ENCODE measurements at regions not wholly inside any gene's neighbourhood (a gene's known extent, or its start where the extent isn't known, plus 50 kb on each side); places are given as distances from the start of the nearest gene placed in this dataset.

GRCh38 chr1:90650401-90650800 is 66.7 kb downstream of the BARHL2 start:
- TF ChIP-seq, protein P1, sequence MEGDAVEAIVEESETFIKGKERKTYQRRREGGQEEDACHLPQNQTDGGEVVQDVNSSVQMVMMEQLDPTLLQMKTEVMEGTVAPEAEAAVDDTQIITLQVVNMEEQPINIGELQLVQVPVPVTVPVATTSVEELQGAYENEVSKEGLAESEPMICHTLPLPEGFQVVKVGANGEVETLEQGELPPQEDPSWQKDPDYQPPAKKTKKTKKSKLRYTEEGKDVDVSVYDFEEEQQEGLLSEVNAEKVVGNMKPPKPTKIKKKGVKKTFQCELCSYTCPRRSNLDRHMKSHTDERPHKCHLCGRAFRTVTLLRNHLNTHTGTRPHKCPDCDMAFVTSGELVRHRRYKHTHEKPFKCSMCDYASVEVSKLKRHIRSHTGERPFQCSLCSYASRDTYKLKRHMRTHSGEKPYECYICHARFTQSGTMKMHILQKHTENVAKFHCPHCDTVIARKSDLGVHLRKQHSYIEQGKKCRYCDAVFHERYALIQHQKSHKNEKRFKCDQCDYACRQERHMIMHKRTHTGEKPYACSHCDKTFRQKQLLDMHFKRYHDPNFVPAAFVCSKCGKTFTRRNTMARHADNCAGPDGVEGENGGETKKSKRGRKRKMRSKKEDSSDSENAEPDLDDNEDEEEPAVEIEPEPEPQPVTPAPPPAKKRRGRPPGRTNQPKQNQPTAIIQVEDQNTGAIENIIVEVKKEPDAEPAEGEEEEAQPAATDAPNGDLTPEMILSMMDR (conservative IDR thresholded peaks at IDR 0.05; ENCODE audit: low read depth, low read length), result no peak
- no peak overlapping the region for H3K4me3 ChIP-seq (ENCODE audit: low read depth, low read length)

DNA sequence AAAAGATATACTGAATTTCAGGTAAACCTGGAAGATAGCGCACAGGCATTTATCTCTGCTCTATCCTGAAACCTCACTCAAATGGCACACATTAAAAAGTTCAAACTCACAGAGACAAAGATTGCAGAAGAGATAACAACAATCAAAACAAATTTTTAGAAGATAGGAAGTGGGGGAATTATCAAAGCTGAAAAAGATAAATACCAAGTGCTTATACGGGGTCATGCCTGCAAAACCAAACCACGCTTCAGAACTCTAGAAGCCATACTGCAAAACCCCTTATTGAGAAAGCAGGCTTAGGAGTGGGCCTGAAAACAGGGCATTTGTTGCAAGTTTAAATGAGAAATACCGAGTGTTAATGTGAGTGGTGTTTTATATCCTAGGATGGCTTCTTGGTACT is 76.8 kb downstream of the BARHL2 start:
- TF ChIP-seq, protein P1 (conservative IDR thresholded peaks at IDR 0.05; ENCODE audit: low read depth, low read length), result no peak
- H3K4me3 ChIP-seq (ENCODE audit: low read depth, low read length), result no peak overlapping the region

More at GRCh38 chr1:90650401-90650800, 66.7 kb downstream of the BARHL2 start:
- DNase-seq (ENCODE audit: low read depth), result no peak

GRCh38 chr1:90622666-90623065 is 94.4 kb downstream of the BARHL2 start:
- TF ChIP-seq, protein P1 (conservative IDR thresholded peaks at IDR 0.05; ENCODE audit: low read depth, low read length), result no peak
- DNase-seq (ENCODE audit: low read depth), result no peak

More for the DNA sequence above, 76.8 kb downstream of the BARHL2 start:
- no peak for DNase-seq (ENCODE audit: low read depth)

DNA sequence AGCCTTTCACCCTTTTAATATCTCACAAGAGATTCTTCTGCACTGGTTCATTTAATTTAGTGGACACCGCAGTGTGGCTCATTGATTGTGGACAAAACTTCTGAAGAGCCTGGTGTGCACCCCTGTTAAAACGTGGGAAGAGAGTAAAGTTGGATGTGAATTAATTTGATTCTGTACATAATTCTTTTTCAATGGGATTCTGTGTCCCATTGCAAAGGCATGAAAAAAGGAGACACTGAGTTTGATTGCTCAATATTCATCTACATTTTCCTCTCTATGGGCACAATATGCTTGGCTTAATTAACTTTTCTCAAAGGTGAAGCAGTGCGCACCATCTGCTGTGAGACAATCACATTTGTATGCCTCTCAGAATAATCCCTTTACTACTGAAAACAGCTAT is 95.1 kb downstream of the BARHL2 start:
- no peak for DNase-seq (ENCODE audit: low read depth)
- no peak overlapping the region for H3K4me3 ChIP-seq (ENCODE audit: low read depth, low read length)
- TF ChIP-seq, protein P1 (conservative IDR thresholded peaks at IDR 0.05; ENCODE audit: low read depth, low read length), result no peak

More at GRCh38 chr1:90622666-90623065, 94.4 kb downstream of the BARHL2 start:
- H3K4me3 ChIP-seq (ENCODE audit: low read depth, low read length), result no peak overlapping the region

GRCh38 chr1:90616395-90616794 is 100.7 kb downstream of the BARHL2 start:
- TF ChIP-seq, protein P1 (conservative IDR thresholded peaks at IDR 0.05; ENCODE audit: low read depth, low read length), result peak; percentile 49
- DNase-seq (ENCODE audit: low read depth), result no peak
- no peak overlapping the region for H3K4me3 ChIP-seq (ENCODE audit: low read depth, low read length)

- no peak for DNase-seq (ENCODE audit: low read depth)
- TF ChIP-seq, protein P1 (conservative IDR thresholded peaks at IDR 0.05; ENCODE audit: low read depth, low read length), result peak; percentile 51
- H3K4me3 ChIP-seq (ENCODE audit: low read depth, low read length), result no peak overlapping the region
These were observed 102.2 kb downstream of the BARHL2 start for GRCh38 chr1:90614872-90615271.

DNA sequence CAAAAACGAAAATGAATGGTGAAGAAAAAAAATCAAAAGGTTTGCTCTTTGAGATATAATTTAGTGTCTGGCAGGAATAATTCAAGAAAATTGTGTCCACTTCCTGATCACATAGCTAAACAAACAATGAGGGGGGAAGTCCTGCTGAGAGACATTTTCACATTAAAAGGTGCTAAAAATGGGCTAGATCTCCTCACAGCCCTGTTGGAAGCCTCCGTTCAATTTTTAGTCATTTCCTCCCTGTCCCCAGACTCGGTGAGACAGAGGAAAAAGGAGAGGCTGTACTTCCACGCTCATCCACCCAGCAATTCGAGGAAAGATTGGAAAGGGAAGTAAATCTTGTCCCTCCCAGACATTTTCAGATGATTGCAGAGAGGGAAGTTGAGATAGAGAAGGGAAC is 103.7 kb downstream of the BARHL2 start:
- H3K4me3 ChIP-seq (ENCODE audit: low read depth, low read length), result no peak overlapping the region
- TF ChIP-seq, protein P1 (conservative IDR thresholded peaks at IDR 0.05; ENCODE audit: low read depth, low read length), result no peak
- DNase-seq (ENCODE audit: low read depth), result no peak

Data from epithelial cell of proximal tubule (primary cell).